GM19239 (cell line): ENCODE measurements at regions not wholly inside any gene's neighbourhood (a gene's known extent, or its start where the extent isn't known, plus 50 kb on each side); places are given as distances from the start of the nearest gene placed in this dataset.
A peak's percentile ranks its signal among the peaks of the same experiment; 100 is the strongest.

Source experiments
- DNase-seq: peaks from one replicate; pipeline ENCODE4 v3.0.0; 2011; ENCODE audit warnings: low spot score; ENCODE audit not compliant: insufficient read length
- FAIRE-seq: peaks from 2 replicates; lab custom pipeline; 2011; peaks lifted over from hg19 to GRCh38; lab: Jason Lieb, UNC

DNA sequence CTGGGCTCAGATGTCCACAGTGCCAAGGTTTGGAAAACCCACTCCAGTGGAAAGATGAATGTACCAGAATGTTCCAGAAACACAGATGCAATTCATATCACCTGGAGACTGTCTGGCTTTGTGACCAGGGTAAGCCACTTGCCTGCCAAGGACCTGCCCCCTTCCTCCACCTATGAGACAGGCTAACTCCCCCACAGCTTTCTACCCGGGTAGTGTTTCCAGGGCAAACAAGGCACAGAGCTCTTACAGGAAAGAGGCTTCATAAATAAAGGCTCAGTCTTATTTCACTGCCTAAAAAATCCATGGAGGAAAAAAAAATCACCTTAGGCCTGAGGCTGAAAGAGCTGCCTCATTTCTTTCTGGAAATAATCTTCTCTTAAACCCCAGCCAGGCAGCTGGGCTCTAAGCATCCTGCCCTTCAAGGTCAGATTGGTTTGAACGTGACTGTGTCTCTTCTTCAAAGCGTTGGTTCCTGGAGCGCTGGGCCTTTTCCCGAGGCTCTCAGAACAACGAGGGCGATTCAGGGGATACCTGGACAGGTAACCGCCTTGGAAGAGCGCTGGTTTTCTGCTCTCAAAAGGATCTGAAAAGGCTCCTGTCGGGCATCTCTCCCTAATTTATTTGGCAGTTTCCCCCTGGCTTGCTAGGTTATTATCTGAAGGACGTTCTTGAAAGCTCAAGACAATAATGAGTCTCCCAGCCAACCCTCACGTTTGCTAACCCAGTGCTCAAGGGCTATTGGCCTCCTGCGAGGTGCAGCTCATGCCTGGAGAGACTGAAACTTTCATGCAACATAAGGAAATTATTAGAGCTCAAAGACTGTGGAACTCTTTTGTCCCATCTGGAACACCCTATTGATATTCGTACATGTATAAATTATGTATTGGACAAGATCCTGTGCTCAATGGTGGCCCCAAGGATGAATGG, 199.2 kb upstream of the PMEPA1 start:
- FAIRE-seq (no peak), DNase-seq (no peak)

- FAIRE-seq: no peak
Measured at GRCh38 chr20:57908226-57908625, 198.4 kb upstream of the PMEPA1 start.

GRCh38 chr20:57907131-57908000, 197.6 kb upstream of the PMEPA1 start:
- FAIRE-seq (no peak), DNase-seq (no peak)

More at GRCh38 chr20:57908226-57908625, 198.4 kb upstream of the PMEPA1 start:
- DNase-seq: no peak

GRCh38 chr20:57905448-57905847, 195.6 kb upstream of the PMEPA1 start:
- FAIRE-seq: no peak

GRCh38 chr20:57904314-57905105, 194.7 kb upstream of the PMEPA1 start:
- no peak for FAIRE-seq
- no peak for DNase-seq

More at GRCh38 chr20:57905448-57905847, 195.6 kb upstream of the PMEPA1 start:
- DNase-seq: no peak

DNA sequence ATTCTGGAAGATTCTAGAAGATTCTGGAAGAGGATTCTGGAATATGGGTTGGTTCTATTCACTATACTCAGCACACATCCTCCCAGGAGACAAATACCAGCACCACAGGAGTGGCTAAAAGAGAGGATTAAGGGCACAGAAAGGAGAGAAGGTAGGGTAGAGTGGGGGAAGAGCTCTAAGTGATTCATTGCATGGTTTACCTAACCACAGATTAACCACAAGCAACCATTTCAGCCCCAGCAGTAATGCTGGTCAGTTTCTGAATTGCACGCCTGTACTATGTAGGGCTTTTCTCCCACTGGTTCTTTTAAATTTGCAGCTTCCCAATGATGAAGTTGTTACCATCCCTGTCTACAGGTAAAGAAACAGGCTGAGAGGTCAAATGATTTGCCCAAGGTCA, 192.7 kb upstream of the PMEPA1 start:
- FAIRE-seq: no peak

DNA sequence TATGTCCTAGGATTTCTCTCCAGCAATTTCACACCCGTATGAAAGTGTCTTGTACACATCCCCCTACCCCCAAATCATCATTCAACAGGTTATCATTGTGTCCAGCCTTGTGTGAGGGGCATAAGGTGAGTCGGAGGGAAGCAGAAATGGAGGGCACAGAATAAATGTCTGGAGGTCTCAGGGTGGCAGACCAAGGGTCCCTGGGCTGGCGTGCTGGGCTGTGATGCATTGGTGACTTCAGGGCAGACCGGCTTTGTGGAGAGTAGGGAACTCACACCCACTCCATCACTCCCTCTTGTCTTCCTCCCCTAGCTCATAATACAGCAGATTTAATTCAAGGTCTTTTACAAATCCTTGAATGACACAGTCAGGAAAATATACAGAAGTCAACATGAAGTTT, 191.7 kb upstream of the PMEPA1 start:
- FAIRE-seq: no peak
- no peak for DNase-seq

More for the DNA sequence above, 192.7 kb upstream of the PMEPA1 start:
- DNase-seq: peak; percentile 26

GRCh38 chr20:57900226-57900905, 190.6 kb upstream of the PMEPA1 start:
- FAIRE-seq (no peak), DNase-seq (no peak)

- FAIRE-seq (no peak), DNase-seq (no peak)
Measured at GRCh38 chr20:57899554-57899953, 189.7 kb upstream of the PMEPA1 start.

DNA sequence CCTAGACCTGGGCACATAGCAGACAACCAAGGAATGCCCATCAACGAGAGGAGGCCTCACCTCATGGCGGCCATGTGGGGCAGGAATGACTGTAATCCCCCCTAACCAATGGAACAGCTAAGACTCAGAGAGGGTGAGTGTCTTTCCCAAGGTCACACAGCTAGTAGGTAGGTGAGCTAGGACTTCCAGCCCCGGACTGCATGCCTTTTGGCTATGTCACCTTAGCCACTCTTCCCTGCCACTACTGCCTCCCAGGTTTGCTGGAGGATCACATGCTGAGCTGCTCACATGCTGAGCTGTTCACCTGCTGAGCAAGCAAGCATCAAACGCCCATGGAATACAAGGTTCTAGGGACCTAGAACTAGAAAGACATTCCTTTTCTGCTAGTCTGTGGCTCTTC, 188.5 kb upstream of the PMEPA1 start:
- DNase-seq: no peak
- FAIRE-seq: no peak

- DNase-seq (no peak), FAIRE-seq (no peak)
Measured at GRCh38 chr20:57897891-57898290, 188.1 kb upstream of the PMEPA1 start.

DNA sequence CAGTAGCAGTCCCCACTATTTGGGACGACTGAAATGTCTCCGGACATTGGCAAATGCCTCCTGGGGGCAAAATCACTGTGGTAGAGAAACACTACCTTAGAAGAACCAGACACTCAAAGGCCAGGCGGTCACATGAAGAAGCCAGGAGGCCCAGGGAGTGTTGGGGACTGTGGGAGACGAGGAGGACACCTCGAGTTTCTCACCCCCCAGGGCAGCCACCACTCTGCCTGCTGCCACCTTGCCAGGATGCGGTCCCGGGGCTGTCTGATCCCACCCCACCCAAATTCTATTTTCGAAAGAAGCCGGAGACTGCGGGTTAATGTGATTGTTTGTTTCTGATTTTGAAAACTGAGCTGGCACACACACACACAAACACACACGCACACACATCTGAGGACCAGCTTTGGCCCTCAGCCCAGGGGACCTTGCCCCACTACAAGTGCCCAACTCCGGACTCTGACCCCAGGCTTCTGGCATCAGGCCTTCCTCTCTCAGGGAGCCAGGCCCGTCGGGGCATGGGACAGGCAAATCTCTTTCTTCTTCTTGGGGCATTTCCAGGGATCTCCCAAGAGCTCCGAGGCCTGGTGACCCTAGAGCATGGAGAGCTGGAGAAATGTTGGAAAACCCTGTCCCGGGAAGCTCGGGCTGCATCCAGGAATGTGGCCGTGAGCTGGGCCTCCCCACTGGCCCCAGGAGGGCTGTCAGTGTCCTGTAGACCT, 187.5 kb upstream of the PMEPA1 start:
- FAIRE-seq (no peak), DNase-seq (no peak)

DNA sequence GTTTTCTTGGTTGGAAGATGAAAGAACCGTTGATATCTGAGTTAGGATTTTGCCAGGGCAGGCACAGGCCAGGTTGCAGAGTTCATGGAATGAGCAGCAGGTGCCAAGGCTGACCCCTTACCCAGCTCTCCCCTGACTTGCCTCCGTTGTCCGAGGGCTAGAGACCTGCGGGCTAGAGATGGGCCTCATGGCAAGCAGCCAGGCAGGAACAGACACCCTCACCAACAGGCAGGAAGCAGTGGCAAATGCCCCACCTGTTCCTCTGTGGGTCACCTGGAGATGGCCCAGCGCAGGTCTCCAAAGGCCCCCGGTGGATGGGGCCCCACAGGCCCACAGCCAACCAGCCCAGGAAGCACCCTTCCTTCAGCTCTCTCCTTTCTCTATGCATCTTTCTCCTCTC, 186.7 kb upstream of the PMEPA1 start:
- FAIRE-seq: no peak

DNA sequence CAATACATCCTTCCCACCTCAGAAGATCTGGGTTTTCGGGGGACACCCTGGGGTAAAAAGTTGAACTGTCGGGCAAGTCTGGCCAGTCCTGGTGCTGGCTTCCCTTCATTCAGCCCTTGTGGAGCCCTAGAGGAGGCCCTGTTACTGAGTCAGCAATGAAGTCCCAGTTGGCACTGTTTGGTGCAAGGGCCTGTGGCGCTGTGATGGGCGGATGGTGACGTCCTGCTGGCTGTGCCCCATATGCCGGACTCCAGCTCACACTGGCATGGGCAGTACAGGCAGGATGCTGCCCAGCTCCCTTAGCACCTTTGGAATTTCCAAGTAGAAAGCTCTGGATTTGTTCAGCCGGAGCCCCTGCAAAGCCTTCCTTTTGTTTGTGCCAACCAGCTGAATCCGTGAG, 186.2 kb upstream of the PMEPA1 start:
- FAIRE-seq (no peak), DNase-seq (no peak)

More for the DNA sequence above, 186.7 kb upstream of the PMEPA1 start:
- DNase-seq: no peak

GRCh38 chr20:57895161-57895855, 185.5 kb upstream of the PMEPA1 start:
- no peak for DNase-seq
- FAIRE-seq: no peak

- no peak for FAIRE-seq
- DNase-seq: no peak
Measured at GRCh38 chr20:57894522-57894921, 184.7 kb upstream of the PMEPA1 start.

DNA sequence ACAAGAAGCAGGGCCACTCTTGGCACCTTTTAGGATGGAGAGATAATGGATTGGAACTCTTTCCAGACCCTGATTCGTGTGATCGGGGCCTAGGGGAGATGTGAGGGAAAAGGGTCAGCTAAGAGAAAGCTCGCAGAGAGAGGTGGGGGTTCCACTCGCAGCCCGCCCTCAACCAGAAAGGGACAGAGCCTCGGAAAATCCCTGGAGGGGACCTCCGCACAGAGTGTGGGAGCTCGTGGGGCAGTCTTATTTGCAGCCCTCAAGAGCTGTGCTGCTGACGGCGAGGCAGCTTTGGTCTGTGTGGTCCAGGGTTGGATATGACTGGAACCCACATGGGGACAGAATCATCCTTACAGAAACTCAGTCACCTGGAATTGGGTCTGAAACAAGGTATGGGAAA, 184.3 kb upstream of the PMEPA1 start:
- no peak for FAIRE-seq
- no peak for DNase-seq

GRCh38 chr20:57893366-57893999, 183.7 kb upstream of the PMEPA1 start:
- DNase-seq: no peak
- no peak for FAIRE-seq
